ENCODE measurements at regions not wholly inside any gene's neighbourhood (a gene's known extent, or its start where the extent isn't known, plus 50 kb on each side); places are given as distances from the start of the nearest gene placed in this dataset.

- TF ChIP-seq CTCF (conservative IDR thresholded peaks at IDR 0.05) = no peak
- TF ChIP-seq ZFX (IDR thresholded peaks at IDR 0.05) = no peak
- no peak overlapping the region for H3K27ac ChIP-seq
Observed at GRCh38 chr13:108525827-108526226, 103.6 kb upstream of the MYO16 start.

GRCh38 chr13:108526286-108526685 lies 103.1 kb upstream of the MYO16 start:
- no peak overlapping the region for H3K27ac ChIP-seq
- TF ChIP-seq CTCF (conservative IDR thresholded peaks at IDR 0.05) (no peak), ZFX (IDR thresholded peaks at IDR 0.05) (no peak)

- H3K27ac ChIP-seq = no peak overlapping the region
- TF ChIP-seq ZFX (IDR thresholded peaks at IDR 0.05) (no peak), CTCF (conservative IDR thresholded peaks at IDR 0.05) (no peak)
Observed at GRCh38 chr13:108527844-108528243, 101.6 kb upstream of the MYO16 start.

GRCh38 chr13:108528303-108528702 lies 101.1 kb upstream of the MYO16 start:
- TF ChIP-seq ZFX (IDR thresholded peaks at IDR 0.05) = no peak
- no peak overlapping the region for H3K27ac ChIP-seq

- no peak overlapping the region for H3K27ac ChIP-seq
- no peak for TF ChIP-seq CTCF (conservative IDR thresholded peaks at IDR 0.05)
- TF ChIP-seq ZFX (IDR thresholded peaks at IDR 0.05) = no peak
Observed at GRCh38 chr13:108533842-108534241, 95.6 kb upstream of the MYO16 start.

GRCh38 chr13:108534728-108535127 lies 94.7 kb upstream of the MYO16 start:
- H3K27ac ChIP-seq = no peak overlapping the region
- TF ChIP-seq CTCF (conservative IDR thresholded peaks at IDR 0.05) (no peak), ZFX (IDR thresholded peaks at IDR 0.05) (no peak)

- TF ChIP-seq CTCF (conservative IDR thresholded peaks at IDR 0.05) (no peak), ZFX (IDR thresholded peaks at IDR 0.05) (no peak)
- H3K27ac ChIP-seq = no peak overlapping the region
Observed at GRCh38 chr13:108549934-108550333, 79.5 kb upstream of the MYO16 start.

- no peak for TF ChIP-seq ZFX (IDR thresholded peaks at IDR 0.05)
- no peak for TF ChIP-seq CTCF (conservative IDR thresholded peaks at IDR 0.05)
Observed at GRCh38 chr13:108551674-108552073, 77.7 kb upstream of the MYO16 start.

More at GRCh38 chr13:108551674-108552073, 77.7 kb upstream of the MYO16 start:
- no peak overlapping the region for H3K27ac ChIP-seq
